Hepatocyte (in vitro differentiated cells): ENCODE measurements at regions not wholly inside any gene's neighbourhood (a gene's known extent, or its start where the extent isn't known, plus 50 kb on each side); places are given as distances from the start of the nearest gene placed in this dataset.
"Not testable (repeated sequence)": the region's sequence is repeated elsewhere in the genome, so short reads cannot be mapped to it uniquely, and the experiment has no call there.

Experiments used
- DNase-seq: peaks from one replicate; pipeline ENCODE4 v3.0.0-alpha.2; 2016; ENCODE audit warnings: low spot score
- H2AFZ ChIP-seq: fragments of 200-600 bp; sonication (generic); 2 replicates; pipeline ENCODE4 v1.6.0; 2016; ENCODE audit warnings: antibody characterized with exemption, mild to moderate bottlenecking
- H3K27ac ChIP-seq: fragments of 200-600 bp; sonication (generic); 2 replicates; pipeline ENCODE4 v1.5.1; 2016; ENCODE audit warnings: mild to moderate bottlenecking
- H3K27me3 ChIP-seq: fragments of 200-600 bp; sonication (generic); 2 replicates; pipeline ENCODE4 v1.6.1; 2016
- H3K36me3 ChIP-seq: fragments of 200-600 bp; sonication (generic); replicated peaks from 2 replicates; pipeline ENCODE4 v1.5.1; 2016; ENCODE audit warnings: low read depth; ENCODE audit not compliant: insufficient read depth
- H3K4me1 ChIP-seq: fragments of 200-600 bp; sonication (generic); 2 replicates; pipeline ENCODE4 v1.5.1; 2016; ENCODE audit warnings: mild to moderate bottlenecking, moderate library complexity; ENCODE audit not compliant: insufficient read depth
- H3K4me2 ChIP-seq: fragments of 200-600 bp; sonication (generic); 2 replicates; pipeline ENCODE4 v1.6.0; 2016
- H3K4me3 ChIP-seq: fragments of 200-600 bp; sonication (generic); 2 replicates; pipeline ENCODE4 v1.5.1; 2016; ENCODE audit warnings: mild to moderate bottlenecking
- H3K79me2 ChIP-seq: fragments of 200-600 bp; sonication (generic); 2 replicates; pipeline ENCODE4 v1.6.0; 2017; ENCODE audit warnings: mild to moderate bottlenecking
- H3K9me2 ChIP-seq: fragments of 200-600 bp; sonication (generic); replicated peaks from 2 replicates; pipeline ENCODE4 v1.6.0; 2017; ENCODE audit warnings: mild to moderate bottlenecking; ENCODE audit not compliant: insufficient read depth
- H3K9me3 ChIP-seq: fragments of 200-600 bp; sonication (generic); 2 replicates; pipeline ENCODE4 v1.5.1; 2016; ENCODE audit warnings: low read depth, mild to moderate bottlenecking
- H4K20me1 ChIP-seq: fragments of 200-600 bp; sonication (generic); 2 replicates; pipeline ENCODE4 v1.6.0; 2016; ENCODE audit warnings: mild to moderate bottlenecking; ENCODE audit not compliant: insufficient read depth, poor library complexity, severe bottlenecking
- CTCF ChIP-seq: fragments of 200-600 bp; sonication (generic); IDR thresholded peaks from 2 replicates; pipeline ENCODE4 v1.5.1; 2016; ENCODE audit warnings: antibody characterized with exemption, mild to moderate bottlenecking; ENCODE audit not compliant: poor library complexity
- EZH2 ChIP-seq: fragments of 200-600 bp; sonication (generic); IDR thresholded peaks from 2 replicates; pipeline ENCODE4 v1.6.1; 2016; ENCODE audit warnings: antibody characterized with exemption, mild to moderate bottlenecking, borderline replicate concordance
- EZH2phosphoT487 ChIP-seq: fragments of 200-600 bp; sonication (generic); IDR thresholded peaks from one replicate; pipeline ENCODE4 v1.6.1; 2018; ENCODE audit warnings: antibody characterized with exemption, mild to moderate bottlenecking, low read depth, moderate library complexity; ENCODE audit not compliant: unreplicated experiment, severe bottlenecking
- WGBS: methylation state at CpG from one replicate; pipeline ENCODE4 v1.1.6; 2016; ENCODE audit warnings: low lambda C conversion rate; ENCODE audit errors: missing lambda C conversion rate; 5-methylcytosine and 5-hydroxymethylcytosine counted together

DNA sequence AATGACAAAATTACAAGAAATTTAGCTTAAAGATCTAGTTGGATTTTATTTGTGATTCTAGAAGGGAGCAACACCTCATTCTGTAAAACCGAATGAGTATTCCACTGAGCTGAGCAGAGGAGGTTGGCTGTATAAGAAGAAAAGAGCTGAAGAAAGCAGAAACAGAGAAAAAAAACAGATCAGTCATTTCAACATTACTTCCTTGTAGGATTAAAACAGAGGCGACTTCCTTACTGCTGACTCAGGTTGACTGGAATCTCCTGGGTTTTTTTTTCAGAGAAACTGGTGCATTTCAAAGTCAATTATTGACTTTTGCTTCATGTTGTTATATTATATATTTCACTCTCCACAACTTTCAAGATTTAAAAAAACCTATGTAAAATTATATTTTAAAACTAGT lies 368.1 kb upstream of the UBE2E2 start:
- 23% methylated on average over 2 of the region's 2 CpGs for WGBS
- DNase-seq, result peak; percentile 52
- no peaks in the 10 kb centered on the region for H3K9me3 ChIP-seq
- peak overlapping the region; percentile 24 for H3K4me2 ChIP-seq
- H3K9me2 ChIP-seq, result no peaks in the 10 kb centered on the region
- no peaks in the 10 kb centered on the region for H3K27me3 ChIP-seq
- H4K20me1 ChIP-seq, result no peaks in the 10 kb centered on the region
- peaks cover 17% of the 10 kb centered on the region for H3K4me1 ChIP-seq
- no peaks in the 10 kb centered on the region for H3K36me3 ChIP-seq
- no peak overlapping the region for H3K4me3 ChIP-seq
- peak overlapping the region; percentile 28 for H2AFZ ChIP-seq
- H3K79me2 ChIP-seq, result no peaks in the 10 kb centered on the region
- H3K27ac ChIP-seq, result peak overlapping the region; percentile 75
- TF ChIP-seq EZH2 (no peak), EZH2phosphoT487 (no peak), CTCF (no peak)

- no peak for DNase-seq
- Histone ChIP-seq H2AFZ (peak overlapping the region; percentile 10), H3K27ac (peak overlapping the region; percentile 54), H3K9me2 (no peaks in the 10 kb centered on the region), H3K36me3 (no peaks in the 10 kb centered on the region), H3K79me2 (no peaks in the 10 kb centered on the region), H4K20me1 (no peaks in the 10 kb centered on the region), H3K27me3 (no peaks in the 10 kb centered on the region), H3K4me2 (peak overlapping the region; percentile 24), H3K9me3 (no peaks in the 10 kb centered on the region), H3K4me3 (no peak overlapping the region), H3K4me1 (peaks cover 17% of the 10 kb centered on the region)
- 24% methylated on average over 1 of the region's 1 CpG for WGBS
- TF ChIP-seq EZH2phosphoT487, result no peak
These were observed 367.0 kb upstream of the UBE2E2 start for GRCh38 chr3:22836131-22836530.

DNA sequence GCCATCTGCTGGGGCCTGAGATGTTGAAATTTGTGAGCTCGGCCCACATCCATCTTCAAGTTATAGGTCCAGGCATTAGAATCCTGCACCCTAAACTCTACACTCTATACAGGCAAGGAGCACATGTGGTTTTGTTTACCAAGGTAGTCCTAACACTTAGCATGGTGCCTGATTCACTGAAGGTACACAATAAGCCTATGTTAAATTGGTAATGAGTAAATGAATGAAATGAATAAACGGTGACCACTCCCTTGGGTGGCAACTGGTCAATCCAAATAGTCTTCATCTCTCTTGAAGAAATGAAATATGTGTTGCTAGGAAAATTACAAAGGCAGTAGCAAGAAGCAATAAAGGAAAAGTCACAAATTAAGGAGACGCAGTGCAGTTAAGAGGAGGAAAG lies 359.3 kb upstream of the UBE2E2 start:
- Histone ChIP-seq H3K36me3 (no peaks in the 10 kb centered on the region), H3K4me1 (no peaks in the 10 kb centered on the region), H2AFZ (no peak overlapping the region), H4K20me1 (no peaks in the 10 kb centered on the region), H3K79me2 (no peaks in the 10 kb centered on the region), H3K9me2 (no peaks in the 10 kb centered on the region), H3K9me3 (no peaks in the 10 kb centered on the region), H3K4me3 (no peak overlapping the region), H3K27ac (no peak overlapping the region), H3K27me3 (no peaks in the 10 kb centered on the region), H3K4me2 (no peak overlapping the region)
- WGBS, result 90% methylated on average over 3 of the region's 3 CpGs
- no peak for DNase-seq
- no peak for TF ChIP-seq EZH2
- no peak for TF ChIP-seq EZH2phosphoT487
- TF ChIP-seq CTCF, result no peak

DNA sequence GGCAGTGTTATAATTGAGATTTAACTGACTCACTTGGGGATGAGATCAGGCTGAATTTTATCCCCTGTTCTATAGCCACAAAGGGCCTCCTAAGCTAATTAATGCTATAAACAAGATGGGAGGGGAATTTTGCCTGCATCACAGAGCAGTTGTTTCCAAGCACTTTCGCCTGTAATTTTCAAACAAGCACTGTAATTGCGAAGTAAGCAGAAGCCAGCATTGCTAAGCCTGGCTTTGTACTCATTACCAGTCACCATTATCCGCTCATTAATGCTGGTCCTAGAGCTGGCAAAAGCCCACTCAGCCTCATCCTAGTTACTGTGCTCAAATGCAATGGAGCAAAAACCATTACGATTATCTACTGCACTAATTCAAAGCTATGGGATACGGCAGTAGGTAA lies 356.6 kb upstream of the UBE2E2 start:
- no peaks in the 10 kb centered on the region for H3K9me2 ChIP-seq
- no peak overlapping the region for H3K4me3 ChIP-seq
- no peak overlapping the region for H3K27ac ChIP-seq
- H3K36me3 ChIP-seq, result no peaks in the 10 kb centered on the region
- H2AFZ ChIP-seq, result no peak overlapping the region
- H4K20me1 ChIP-seq, result no peaks in the 10 kb centered on the region
- DNase-seq, result no peak
- H3K4me1 ChIP-seq, result no peaks in the 10 kb centered on the region
- no peaks in the 10 kb centered on the region for H3K79me2 ChIP-seq
- H3K4me2 ChIP-seq, result no peak overlapping the region
- H3K9me3 ChIP-seq, result no peaks in the 10 kb centered on the region
- no peak for TF ChIP-seq EZH2phosphoT487
- TF ChIP-seq EZH2, result no peak
- TF ChIP-seq CTCF, result no peak
- WGBS, result 85% methylated on average over 5 of the region's 5 CpGs
- H3K27me3 ChIP-seq, result no peaks in the 10 kb centered on the region

GRCh38 chr3:22849583-22849982 lies 353.5 kb upstream of the UBE2E2 start:
- WGBS, result 87% methylated on average over 5 of the region's 6 CpGs
- H3K27ac ChIP-seq, H3K27me3 ChIP-seq, H2AFZ ChIP-seq, H3K9me3 ChIP-seq, H3K4me1 ChIP-seq, H3K9me2 ChIP-seq, H3K4me3 ChIP-seq, H3K79me2 ChIP-seq, DNase-seq, H3K4me2 ChIP-seq, H3K36me3 ChIP-seq, H4K20me1 ChIP-seq: not testable (repeated sequence)
